ENCODE measurements at regions not wholly inside any gene's neighbourhood (a gene's known extent, or its start where the extent isn't known, plus 50 kb on each side); places are given as distances from the start of the nearest gene placed in this dataset.
A peak's percentile ranks its signal among the peaks of the same experiment; 100 is the strongest.

DNA sequence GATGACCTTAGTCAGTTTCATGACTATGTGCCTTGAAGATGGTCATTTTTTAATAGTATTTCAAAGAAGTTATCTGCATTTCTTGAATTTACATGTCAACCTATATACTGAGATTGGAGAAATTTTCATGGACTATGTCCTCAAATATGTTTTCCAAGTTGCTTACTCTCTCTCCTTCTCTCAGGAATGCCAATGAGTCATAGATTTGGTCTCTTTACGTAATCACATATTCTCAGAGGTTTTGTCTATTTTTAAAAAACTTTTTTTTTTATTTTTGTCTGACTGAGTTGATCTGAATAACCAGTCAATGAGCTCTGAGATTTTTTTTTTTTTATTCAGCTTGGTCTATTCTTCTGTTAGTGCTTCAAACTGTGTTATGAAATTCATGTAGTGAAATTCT lies 374.7 kb upstream of the GRIN3A start:
- DNase-seq (ENCODE audit: low read depth) = no peak
- in situ Hi-C loops (cut with HindIII; ENCODE audit: low pct_unique_long_range_greater_than_20kb, low sequenced_read_pairs) = no loop called here

GRCh38 chr9:102106439-102106838 lies 368.0 kb upstream of the GRIN3A start:
- DNase-seq (ENCODE audit: low read depth) = no peak
- in situ Hi-C loops (cut with HindIII; ENCODE audit: low pct_unique_long_range_greater_than_20kb, low sequenced_read_pairs) = no loop called here

DNA sequence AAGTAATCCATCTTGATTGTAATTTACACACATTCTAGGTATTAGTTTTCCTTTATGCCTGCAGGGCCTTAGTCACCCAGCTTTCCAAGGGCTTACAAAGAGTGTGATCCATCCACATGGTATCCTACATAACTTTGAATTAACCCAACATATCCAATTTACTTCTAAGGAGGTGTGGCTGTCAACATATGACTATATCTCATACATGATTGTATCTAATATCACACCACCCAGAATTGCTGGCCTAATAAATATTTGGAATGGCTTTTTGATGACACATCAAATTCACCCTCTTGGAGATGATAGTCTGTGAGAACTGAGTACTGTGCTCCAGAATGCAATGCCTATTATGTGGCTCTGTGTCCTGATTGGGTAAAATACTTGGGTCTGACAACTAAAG lies 363.3 kb upstream of the GRIN3A start:
- in situ Hi-C loops (cut with HindIII; ENCODE audit: low pct_unique_long_range_greater_than_20kb, low sequenced_read_pairs) = no loop called here
- no peak for DNase-seq (ENCODE audit: low read depth)

GRCh38 chr9:102087141-102087540 lies 348.7 kb upstream of the GRIN3A start:
- no peak for DNase-seq (ENCODE audit: low read depth)
- in situ Hi-C loops (cut with HindIII; ENCODE audit: low pct_unique_long_range_greater_than_20kb, low sequenced_read_pairs) = no loop called here

DNA sequence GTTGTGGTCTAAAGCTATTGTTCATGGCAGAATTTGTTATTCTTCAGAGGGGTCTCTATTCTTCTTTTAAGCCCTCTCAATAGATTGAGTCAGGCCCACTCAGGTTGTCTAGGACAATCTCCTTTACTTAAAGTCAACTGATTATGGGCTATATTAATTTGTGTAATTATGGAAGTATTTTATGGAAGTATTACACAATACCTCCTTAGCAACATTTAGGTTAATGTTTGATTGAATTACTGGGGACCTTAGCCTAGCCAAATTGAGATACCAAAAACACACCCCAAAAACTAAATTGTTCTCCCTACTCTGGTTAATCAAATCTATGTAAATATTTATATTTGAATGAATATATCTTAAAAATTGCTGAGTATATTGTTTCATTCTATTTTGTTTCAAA lies 347.1 kb upstream of the GRIN3A start:
- DNase-seq (ENCODE audit: low read depth) = no peak
- in situ Hi-C loops (cut with HindIII; ENCODE audit: low pct_unique_long_range_greater_than_20kb, low sequenced_read_pairs) = no loop called here

DNA sequence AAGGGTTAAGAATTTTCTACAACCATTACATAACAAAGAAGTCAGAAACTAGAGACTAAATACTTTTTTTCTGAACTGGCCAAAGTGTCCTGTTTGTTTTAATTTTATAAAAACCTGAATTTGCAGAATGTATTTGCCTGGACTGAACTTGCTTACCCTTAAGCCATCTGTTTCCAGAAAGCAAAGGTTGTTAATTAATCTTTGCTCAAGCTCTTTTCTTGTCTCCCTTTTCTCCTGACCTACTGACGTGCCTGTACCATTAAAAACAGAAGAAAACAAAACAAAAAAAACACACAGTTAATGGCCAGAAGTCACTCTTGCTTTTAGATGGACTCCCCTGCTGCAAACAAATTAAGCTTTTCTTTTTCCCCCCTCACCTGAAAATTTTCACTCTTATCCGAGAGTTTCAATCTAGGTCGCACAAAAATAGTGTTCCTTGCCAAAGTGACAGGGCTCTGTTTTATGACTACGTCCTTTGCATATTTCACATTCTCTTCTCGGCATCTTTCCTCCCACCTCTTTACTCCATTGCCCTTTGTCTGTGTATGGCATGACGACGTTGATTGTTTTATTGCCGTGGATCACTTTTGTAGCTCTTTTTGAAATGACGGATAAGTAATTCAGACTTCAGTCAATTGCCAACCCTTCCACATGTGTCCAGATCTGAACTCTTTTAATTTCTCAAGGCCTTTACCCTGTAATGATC lies 333.8 kb upstream of the GRIN3A start:
- in situ Hi-C loops (cut with HindIII; ENCODE audit: low pct_unique_long_range_greater_than_20kb, low sequenced_read_pairs) = no loop called here
- DNase-seq (ENCODE audit: low read depth) = no peak

- DNase-seq (ENCODE audit: low read depth) = no peak
- in situ Hi-C loops (cut with HindIII; ENCODE audit: low pct_unique_long_range_greater_than_20kb, low sequenced_read_pairs) = no loop called here
Measured at GRCh38 chr9:102069969-102070368, 331.5 kb upstream of the GRIN3A start.

- peak; percentile 19 for DNase-seq (ENCODE audit: low read depth)
- in situ Hi-C loops (cut with HindIII; ENCODE audit: low pct_unique_long_range_greater_than_20kb, low sequenced_read_pairs) = no loop called here
Measured at GRCh38 chr9:102054811-102055210, 316.4 kb upstream of the GRIN3A start.

GRCh38 chr9:102049586-102050246 lies 311.3 kb upstream of the GRIN3A start:
- no peak for DNase-seq (ENCODE audit: low read depth)
- in situ Hi-C loops (cut with HindIII; ENCODE audit: low pct_unique_long_range_greater_than_20kb, low sequenced_read_pairs) = no loop called here

DNA sequence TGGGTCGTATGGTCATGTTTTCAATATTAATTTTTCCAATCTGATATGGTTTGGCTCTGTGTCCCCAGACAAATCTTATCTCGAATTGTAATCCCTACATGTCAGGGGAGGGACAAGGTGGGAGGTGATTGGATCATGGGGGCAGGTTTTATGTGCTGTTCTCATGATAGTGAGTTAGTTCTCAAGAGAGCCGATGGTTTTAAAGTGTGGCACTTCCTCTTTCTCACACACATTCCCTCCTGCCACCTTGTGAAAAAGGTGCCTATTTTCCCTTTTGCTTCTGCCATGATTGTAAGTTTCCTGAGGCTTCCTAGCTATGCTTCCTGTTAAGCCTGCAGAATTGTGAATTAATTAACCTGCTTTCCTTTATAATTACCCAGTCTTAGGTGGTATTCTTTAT lies 309.1 kb upstream of the GRIN3A start:
- no peak for DNase-seq (ENCODE audit: low read depth)
- in situ Hi-C loops (cut with HindIII; ENCODE audit: low pct_unique_long_range_greater_than_20kb, low sequenced_read_pairs) = no loop called here

- in situ Hi-C loops (cut with HindIII; ENCODE audit: low pct_unique_long_range_greater_than_20kb, low sequenced_read_pairs) = no loop called here
- DNase-seq (ENCODE audit: low read depth) = no peak
Measured at GRCh38 chr9:102044133-102044532, 305.7 kb upstream of the GRIN3A start.

DNA sequence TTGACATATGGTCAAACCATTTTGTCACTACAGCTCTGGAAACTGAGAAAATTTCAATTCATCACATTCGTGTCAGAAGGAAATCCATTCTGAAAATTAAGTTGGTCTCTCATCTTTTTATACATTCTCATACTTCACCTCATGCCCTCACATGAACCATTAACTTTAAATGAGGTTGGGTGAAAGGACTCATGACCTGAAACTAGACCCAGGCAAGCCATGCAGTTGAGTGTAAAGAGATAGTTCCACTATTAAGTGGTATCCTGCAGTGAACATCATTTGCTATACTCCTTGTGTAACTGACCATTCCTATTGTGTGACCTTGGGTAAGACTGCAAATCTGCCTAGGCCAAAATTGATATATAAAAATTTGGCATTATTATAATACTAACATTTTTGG lies 299.6 kb upstream of the GRIN3A start:
- in situ Hi-C loops (cut with HindIII; ENCODE audit: low pct_unique_long_range_greater_than_20kb, low sequenced_read_pairs) = no loop called here
- no peak for DNase-seq (ENCODE audit: low read depth)

GRCh38 chr9:102035929-102036328 lies 297.5 kb upstream of the GRIN3A start:
- DNase-seq (ENCODE audit: low read depth) = no peak
- in situ Hi-C loops (cut with HindIII; ENCODE audit: low pct_unique_long_range_greater_than_20kb, low sequenced_read_pairs) = no loop called here

GRCh38 chr9:102032614-102033013 lies 294.2 kb upstream of the GRIN3A start:
- in situ Hi-C loops (cut with HindIII; ENCODE audit: low pct_unique_long_range_greater_than_20kb, low sequenced_read_pairs) = no loop called here
- no peak for DNase-seq (ENCODE audit: low read depth)

DNA sequence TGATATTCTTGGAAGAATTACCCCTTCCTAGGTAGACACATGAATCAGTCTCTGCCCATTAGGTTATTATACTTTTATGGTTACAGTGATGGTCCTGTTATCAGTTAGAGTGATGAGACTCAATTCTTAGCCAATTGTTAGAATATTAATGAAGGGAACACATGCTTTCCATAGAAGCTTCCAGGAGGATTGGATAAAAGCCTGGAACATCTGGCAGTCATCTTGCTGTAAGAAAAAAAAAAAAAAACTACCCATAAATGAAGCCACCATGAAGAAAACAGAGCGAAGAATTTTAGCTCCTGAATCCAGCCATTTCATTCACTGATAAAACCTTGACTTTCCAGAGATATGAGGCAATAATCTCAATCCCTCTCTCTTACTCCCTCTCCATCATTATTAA lies 262.5 kb upstream of the GRIN3A start:
- in situ Hi-C loops (cut with HindIII; ENCODE audit: low pct_unique_long_range_greater_than_20kb, low sequenced_read_pairs) = no loop called here
- DNase-seq (ENCODE audit: low read depth) = no peak

DNA sequence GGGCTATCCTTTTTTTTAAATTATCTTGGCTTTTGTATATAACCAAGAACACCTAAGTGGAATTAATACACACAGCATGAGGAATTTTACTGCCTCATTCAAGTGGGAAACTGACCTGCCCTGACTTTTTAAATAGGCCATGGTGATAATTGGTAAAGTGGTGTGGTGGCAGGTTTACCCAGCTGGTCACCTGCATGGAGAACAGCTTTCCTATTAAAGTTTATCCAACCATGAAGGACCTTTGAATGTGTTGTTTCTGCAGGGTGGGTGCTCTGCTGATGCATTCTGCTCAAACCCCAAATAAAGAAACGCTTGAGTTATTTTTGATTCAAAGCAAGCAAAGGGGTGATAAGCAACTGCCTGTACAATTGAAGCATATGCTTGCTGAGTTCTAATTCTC lies 261.0 kb upstream of the GRIN3A start:
- DNase-seq (ENCODE audit: low read depth) = peak; percentile 45
- in situ Hi-C loops (cut with HindIII; ENCODE audit: low pct_unique_long_range_greater_than_20kb, low sequenced_read_pairs) = no loop called here

DNA sequence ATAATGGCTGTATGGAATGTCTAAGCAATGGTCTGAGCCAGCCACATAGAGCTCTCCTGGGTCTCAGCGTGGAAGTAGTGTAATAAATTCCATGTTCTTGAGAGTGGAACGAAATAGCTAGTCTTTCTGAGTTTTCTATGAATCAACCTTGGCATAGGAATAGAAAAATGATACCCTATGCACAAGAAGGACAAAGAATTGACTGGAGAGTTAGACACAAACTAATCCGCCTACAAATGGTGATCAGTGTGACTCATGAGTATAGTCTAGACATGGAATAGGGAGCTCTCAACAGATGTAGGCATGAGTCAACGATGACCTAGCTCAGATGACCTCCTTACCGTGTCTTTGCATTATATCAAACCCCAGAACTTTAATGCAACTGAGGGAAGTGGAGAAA lies 256.8 kb upstream of the GRIN3A start:
- peak; percentile 72 for DNase-seq (ENCODE audit: low read depth)

DNA sequence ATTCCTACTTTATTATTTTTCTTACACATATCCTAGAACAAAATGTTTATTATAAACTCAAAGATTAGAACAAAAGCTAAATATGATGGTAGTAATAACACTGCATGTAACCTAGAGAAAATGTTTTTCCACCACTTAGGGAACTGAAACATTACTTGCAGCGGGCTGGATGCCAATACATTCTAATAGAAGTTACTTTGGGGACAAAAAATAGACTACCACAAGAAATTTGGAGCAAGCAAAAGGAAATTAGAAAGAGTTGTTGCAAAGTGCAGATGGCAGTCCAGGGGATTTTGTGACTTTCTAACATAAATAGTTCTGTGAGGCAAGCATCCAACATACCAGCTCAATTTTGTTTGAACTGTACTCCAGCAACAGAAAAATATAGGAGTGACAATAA lies 255.3 kb upstream of the GRIN3A start:
- no peak for DNase-seq (ENCODE audit: low read depth)

More for the DNA sequence above, 256.8 kb upstream of the GRIN3A start:
- in situ Hi-C loops (cut with HindIII; ENCODE audit: low pct_unique_long_range_greater_than_20kb, low sequenced_read_pairs) = no loop called here

DNA sequence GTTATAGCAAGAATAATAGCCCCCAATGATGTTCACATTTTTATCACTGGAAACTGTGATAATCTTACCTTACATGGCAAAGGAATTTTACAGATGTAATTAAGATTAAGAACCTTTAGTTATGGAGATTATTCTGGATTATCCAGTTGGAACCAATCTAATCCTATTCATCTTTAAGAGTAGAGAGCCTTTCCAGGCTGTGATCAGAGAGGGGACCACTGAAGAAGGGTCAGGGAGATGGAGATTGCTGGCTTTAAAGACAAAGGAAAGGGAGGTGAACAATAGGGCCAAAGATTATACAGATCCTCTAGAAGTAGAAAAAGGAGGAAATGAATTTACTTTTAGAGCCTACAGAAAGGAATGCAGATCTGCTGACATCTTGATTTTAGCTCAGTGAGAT lies 253.5 kb upstream of the GRIN3A start:
- DNase-seq (ENCODE audit: low read depth) = peak; percentile 14
- in situ Hi-C loops (cut with HindIII; ENCODE audit: low pct_unique_long_range_greater_than_20kb, low sequenced_read_pairs) = no loop called here

More for the DNA sequence above, 255.3 kb upstream of the GRIN3A start:
- in situ Hi-C loops (cut with HindIII; ENCODE audit: low pct_unique_long_range_greater_than_20kb, low sequenced_read_pairs) = no loop called here

GRCh38 chr9:101977614-101978210 lies 239.3 kb upstream of the GRIN3A start:
- in situ Hi-C loops (cut with HindIII; ENCODE audit: low pct_unique_long_range_greater_than_20kb, low sequenced_read_pairs) = no loop called here
- peak; percentile 7 for DNase-seq (ENCODE audit: low read depth)
